ENCODE measurements at regions not wholly inside any gene's neighbourhood (a gene's known extent, or its start where the extent isn't known, plus 50 kb on each side); places are given as distances from the start of the nearest gene placed in this dataset.
"Not testable (repeated sequence)": the region's sequence is repeated elsewhere in the genome, so short reads cannot be mapped to it uniquely, and the experiment has no call there.

- DNase-seq: no peak
These were observed 58.8 kb downstream of the PPP4R3C start for GRCh38 chrX:27404366-27404765.

GRCh38 chrX:27399146-27399456, 64.0 kb downstream of the PPP4R3C start:
- no peak for DNase-seq

GRCh38 chrX:27391623-27392022, 71.5 kb downstream of the PPP4R3C start:
- DNase-seq: no peak

GRCh38 chrX:27381419-27381818, 81.7 kb downstream of the PPP4R3C start:
- DNase-seq: no peak

GRCh38 chrX:27380163-27380845, 82.8 kb downstream of the PPP4R3C start:
- DNase-seq: no peak

GRCh38 chrX:27354021-27354420, 109.1 kb downstream of the PPP4R3C start:
- no peak for DNase-seq

- DNase-seq: no peak
These were observed 112.7 kb downstream of the PPP4R3C start for GRCh38 chrX:27350476-27350875.

GRCh38 chrX:27336466-27337091, 126.6 kb downstream of the PPP4R3C start:
- DNase-seq: peak; percentile 0

- no peak for DNase-seq
These were observed 141.5 kb downstream of the PPP4R3C start for GRCh38 chrX:27321632-27322031.

GRCh38 chrX:27309406-27309805, 153.7 kb downstream of the PPP4R3C start:
- DNase-seq: no peak

- DNase-seq: no peak
These were observed 155.6 kb downstream of the PPP4R3C start for GRCh38 chrX:27307546-27307945.

- DNase-seq: not testable (repeated sequence)
These were observed 170.6 kb downstream of the PPP4R3C start for GRCh38 chrX:27292552-27292951.

- DNase-seq: no peak
These were observed 186.4 kb downstream of the PPP4R3C start for GRCh38 chrX:27276751-27277150.

- no peak for DNase-seq
These were observed 208.5 kb downstream of the PPP4R3C start for GRCh38 chrX:27254656-27255055.

GRCh38 chrX:27251369-27251768, 211.8 kb downstream of the PPP4R3C start:
- DNase-seq: no peak

- DNase-seq: no peak
These were observed 220.6 kb downstream of the PPP4R3C start for GRCh38 chrX:27242581-27242980.

- no peak for DNase-seq
These were observed 221.2 kb downstream of the PPP4R3C start for GRCh38 chrX:27241981-27242380.

- not testable (repeated sequence) for DNase-seq
These were observed 223.1 kb downstream of the PPP4R3C start for GRCh38 chrX:27240042-27240441.

- DNase-seq: no peak
These were observed 226.5 kb downstream of the PPP4R3C start for GRCh38 chrX:27236681-27237080.

GRCh38 chrX:27229721-27230120, 233.4 kb downstream of the PPP4R3C start:
- no peak for DNase-seq

GRCh38 chrX:27222661-27223060, 240.5 kb downstream of the PPP4R3C start:
- DNase-seq: no peak

GRCh38 chrX:27186671-27187070, 276.5 kb downstream of the PPP4R3C start:
- peak; percentile 24 for DNase-seq

- no peak for DNase-seq
These were observed 299.9 kb downstream of the PPP4R3C start for GRCh38 chrX:27163236-27163635.

GRCh38 chrX:27162496-27162895, 300.6 kb downstream of the PPP4R3C start:
- no peak for DNase-seq

- DNase-seq: not testable (repeated sequence)
These were observed 306.2 kb downstream of the PPP4R3C start for GRCh38 chrX:27156921-27157320.
